Islet precursor cell (in vitro differentiated cells): ENCODE measurements at regions not wholly inside any gene's neighbourhood (a gene's known extent, or its start where the extent isn't known, plus 50 kb on each side); places are given as distances from the start of the nearest gene placed in this dataset.
"Not testable (repeated sequence)": the region's sequence is repeated elsewhere in the genome, so short reads cannot be mapped to it uniquely, and the experiment has no call there.

ENCODE experiments used
- DNase-seq: peaks from one replicate; pipeline ENCODE4 v3.0.0-alpha.2; 2018

DNA sequence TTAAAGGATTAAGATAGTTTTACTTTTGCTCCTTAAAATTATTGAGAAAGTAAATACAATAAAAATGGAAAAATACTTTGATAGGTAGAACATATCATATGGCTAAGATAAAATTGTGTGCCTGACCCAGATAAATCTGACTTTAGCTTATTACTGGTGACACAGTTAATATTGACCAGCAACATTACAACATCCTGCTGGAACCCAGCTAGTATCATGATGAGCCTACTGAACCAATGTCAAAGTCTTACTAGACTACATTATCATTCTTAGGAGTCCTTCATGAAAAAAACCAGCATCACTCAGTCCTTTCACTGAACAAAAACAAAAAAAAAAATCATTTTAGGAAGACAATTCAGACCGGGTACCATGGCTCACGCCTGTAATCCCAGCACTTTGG lies 164.8 kb upstream of the CDK1 start:
- DNase-seq: no peak

DNA sequence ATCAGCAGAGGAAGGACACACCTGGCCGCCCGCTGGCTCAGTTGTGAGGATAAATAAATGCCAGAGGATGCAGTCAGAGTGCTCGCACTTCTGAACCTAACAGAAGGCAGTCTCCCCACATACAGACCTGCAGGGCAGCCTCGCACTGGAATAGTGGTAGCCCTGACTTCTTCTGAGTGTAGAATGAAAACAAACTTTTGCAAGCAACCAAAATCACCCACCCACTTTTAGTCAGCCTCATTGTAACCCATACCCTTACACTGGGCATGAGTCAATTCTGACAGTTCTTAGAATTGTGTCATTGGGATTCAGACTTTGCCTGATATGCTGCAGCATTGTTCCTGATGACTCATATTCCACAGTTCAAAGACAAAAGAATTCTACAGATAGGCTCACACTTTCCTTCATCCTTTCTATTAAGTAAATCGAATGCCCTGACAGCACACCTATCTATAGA lies 167.0 kb upstream of the CDK1 start:
- peak; percentile 57 for DNase-seq

DNA sequence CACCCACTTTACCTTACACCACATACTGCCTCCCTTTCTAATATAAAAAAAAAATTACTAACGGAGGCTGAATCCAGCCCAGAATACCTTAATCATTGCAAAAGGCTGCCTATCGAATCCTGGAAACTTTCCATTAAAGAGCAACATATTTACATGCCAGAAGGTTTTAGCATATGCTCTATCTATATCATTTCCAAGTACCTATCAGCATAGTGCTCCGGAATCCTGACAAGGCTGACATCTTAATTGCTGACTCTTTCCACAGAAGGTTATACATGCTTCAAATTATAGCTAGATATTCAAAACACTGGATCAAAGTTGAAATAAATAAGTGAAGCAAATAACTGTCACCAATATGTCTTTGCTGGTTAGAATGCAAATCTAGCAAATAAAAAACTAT lies 170.9 kb upstream of the CDK1 start:
- no peak for DNase-seq

DNA sequence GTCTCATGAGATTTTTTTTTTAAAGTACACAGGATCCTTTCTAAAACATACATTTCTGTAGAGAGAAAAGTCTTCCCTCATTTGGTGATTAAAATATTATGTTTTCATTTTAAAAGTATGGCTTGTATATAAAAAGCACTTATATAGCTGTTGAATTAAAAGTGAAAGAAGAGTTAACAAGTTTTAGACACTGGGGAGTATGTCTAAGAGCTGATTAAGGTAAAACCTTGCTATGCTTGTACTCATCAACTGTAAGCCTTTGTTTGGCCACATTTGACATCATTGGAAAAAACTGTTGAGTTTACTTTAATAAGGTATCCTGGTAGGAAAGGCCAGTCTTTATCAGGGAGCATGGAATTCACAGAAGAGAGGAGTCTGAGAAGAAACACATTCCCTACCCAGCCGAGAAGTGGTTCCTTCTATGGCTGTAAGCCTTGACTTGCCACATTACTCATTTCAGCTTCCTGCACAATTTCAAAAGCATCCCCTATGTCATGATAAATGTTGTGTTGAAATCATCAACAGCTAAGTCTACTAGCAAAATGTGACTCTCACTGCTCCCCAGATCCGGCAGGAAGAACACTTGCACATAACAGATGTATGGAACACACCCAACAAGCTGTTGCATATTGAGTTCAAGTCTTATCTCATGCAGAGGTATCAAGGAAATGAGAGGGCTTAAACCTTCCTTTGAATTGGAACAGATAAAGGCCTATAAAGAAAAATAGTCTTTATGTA lies 171.8 kb upstream of the CDK1 start:
- DNase-seq: no peak

DNA sequence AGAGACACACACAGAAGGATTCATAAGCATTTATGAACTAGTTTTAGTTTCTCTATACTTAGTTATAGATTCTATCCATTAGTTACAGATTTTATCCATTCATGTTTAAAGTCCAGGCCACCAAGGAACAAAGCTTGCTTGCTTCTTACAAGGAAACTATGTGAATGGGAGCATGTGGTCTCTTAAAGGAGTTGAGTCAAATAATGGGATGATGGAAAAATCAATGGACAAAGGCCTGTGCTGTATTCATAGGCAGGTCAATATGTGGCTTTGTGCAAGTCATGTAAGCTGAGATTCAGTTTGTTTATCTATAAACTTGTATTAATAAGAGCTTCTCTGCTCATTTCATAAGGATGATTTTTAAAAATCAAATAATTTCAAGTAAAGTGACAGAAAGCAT lies 172.8 kb upstream of the CDK1 start:
- no peak for DNase-seq

DNA sequence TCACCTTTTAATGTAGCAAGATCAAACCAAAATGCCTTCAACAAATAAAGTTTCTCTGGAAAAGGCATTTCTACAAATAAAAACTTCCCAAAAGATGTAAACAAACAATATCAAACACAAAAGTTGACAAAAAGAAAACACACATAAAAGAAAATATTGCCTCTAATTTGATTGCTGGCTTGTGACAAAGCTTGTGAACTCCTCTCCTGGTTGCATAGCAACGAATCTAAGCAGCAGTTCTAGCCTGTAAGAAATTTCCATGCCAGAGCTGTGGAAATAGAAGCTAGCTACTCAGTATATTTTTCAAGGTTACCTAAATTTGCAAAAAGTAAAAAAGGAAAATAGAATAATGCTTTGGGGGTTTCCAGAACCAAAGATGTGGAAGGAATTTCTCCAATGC lies 173.9 kb upstream of the CDK1 start:
- DNase-seq: no peak

DNA sequence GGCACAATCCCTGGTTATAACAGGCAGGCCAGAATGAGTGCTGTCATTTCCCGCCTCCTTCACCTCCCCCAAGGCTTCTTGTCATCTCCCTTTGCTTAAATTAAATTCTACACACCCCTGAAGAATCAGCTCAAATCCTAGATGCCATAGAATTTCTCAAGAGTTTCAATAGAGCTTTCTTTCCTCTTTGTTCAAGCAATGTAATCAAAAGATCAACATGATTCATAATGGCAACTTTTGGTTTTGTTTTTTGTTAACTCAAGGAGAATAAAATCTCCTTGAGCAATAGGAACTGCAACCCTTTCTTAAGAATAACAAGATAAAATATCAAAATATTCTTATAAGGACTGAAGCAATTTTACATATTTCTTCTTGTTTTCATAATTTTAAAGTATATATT lies 180.8 kb upstream of the CDK1 start:
- DNase-seq: no peak

DNA sequence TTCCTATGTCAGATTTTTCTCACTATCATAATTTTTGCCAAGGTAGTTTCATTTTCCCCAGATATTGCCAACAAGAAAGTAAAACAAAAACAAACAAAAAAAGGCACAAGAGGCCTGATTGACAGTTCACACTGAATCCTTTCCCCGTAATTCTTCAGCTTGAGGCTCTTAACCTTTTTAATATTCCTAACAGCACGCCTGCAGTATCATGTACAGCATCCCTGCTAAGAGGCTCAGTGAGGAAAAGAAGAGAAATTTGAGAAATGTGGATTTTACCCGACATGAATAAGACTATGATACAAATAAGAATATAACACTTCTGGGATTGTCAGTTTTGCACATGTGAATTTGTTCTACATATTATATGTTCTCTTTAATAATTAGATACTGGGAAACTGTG lies 182.4 kb upstream of the CDK1 start:
- no peak for DNase-seq

DNA sequence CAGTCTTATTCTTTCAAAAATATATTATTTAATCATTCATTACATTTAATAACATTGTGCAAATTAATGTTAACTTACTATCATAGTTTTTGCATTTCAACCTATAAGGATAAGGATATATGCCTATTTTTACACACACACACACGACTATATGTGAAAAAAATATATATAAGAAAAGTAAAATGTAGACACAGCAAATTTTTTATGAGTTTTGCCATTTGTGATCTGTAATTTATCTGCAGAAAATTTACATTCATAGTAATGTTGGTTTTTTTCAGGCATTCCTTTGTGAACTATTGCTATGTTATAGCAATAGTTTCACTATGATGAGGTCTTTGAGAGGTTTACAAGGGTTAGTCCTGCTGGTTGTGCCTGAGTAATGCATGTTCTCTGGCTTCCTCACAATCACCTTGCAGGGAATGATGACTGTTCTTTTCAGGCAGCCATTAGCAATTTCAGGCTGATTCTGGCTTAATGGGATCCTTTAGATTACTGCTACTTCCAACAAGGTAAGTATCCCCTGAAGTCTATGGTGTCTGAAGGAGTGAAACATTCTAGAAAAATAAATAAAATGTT lies 183.7 kb upstream of the CDK1 start:
- no peak for DNase-seq

DNA sequence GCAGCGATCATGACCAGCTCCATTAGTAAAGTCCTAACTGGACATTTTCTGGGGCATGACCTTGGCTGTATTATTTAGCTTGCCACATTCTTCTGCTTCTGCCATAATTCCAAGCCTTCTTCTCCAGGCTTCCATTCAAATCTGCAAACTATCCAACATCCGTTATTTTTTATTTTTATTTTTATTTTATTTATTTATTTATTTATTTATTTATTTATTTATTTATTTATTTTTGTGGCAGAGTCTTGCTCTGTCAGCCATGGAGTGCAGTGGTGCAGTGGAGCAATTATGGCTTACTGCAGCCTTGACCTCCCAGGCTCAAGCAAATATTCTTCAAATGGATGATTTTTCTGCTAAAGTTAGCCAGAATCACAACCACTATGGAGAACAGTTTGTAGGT lies 187.2 kb upstream of the CDK1 start:
- DNase-seq: no peak

DNA sequence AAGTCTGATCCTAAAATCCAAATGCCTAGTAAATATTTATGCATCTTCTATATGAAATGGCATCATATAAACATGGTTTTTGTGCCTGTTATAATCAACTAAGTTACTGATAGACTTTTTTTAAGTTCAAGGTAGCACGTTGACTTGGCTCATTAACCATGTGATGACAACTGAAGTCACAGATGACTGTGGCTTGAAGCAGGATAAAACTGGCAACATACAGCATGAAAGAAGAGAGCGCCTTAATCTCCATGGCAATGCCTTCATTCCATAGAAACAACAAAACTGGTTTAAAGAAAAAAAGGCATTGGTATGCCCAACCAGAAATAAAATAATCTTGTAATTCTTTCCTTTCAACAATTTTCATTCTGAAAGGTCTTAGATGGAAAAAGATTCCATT lies 188.9 kb upstream of the CDK1 start:
- no peak for DNase-seq

DNA sequence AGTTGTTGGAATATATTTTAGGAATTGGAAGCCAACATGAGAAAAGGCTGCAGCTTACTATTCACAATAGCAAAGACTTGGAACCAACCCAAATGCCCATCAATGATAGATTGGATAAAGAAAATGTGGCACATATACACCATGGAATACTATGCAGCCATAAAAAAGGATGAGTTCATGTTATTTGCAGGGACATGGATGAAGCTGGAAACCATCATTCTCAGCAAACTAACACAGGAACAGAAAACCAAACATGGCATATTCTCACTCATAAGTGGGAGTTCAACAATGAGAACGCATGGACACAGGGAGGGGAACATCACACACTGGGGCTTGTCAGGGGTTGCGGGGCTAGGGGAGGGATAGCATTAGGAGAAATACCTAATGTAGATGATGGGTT lies 192.1 kb upstream of the ANK3 start:
- not testable (repeated sequence) for DNase-seq

DNA sequence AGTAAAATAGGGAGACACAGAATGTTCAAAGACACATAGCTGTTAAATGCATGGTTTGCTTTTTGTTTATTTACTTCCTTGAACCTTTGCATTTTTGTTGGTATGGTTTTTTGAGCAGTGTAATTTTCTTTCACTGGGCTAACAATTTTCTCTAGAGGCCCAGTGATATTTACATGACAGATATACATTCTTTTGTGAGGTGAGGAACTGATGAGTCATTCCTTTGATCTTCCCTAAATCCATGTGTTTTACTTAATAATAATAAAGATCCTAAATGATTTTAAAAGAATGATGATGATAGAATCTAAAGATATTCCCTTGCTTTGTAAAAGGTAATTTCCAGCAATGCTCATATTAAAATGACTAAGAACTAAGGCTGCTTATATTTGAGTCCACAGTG lies 188.5 kb upstream of the ANK3 start:
- DNase-seq: no peak

DNA sequence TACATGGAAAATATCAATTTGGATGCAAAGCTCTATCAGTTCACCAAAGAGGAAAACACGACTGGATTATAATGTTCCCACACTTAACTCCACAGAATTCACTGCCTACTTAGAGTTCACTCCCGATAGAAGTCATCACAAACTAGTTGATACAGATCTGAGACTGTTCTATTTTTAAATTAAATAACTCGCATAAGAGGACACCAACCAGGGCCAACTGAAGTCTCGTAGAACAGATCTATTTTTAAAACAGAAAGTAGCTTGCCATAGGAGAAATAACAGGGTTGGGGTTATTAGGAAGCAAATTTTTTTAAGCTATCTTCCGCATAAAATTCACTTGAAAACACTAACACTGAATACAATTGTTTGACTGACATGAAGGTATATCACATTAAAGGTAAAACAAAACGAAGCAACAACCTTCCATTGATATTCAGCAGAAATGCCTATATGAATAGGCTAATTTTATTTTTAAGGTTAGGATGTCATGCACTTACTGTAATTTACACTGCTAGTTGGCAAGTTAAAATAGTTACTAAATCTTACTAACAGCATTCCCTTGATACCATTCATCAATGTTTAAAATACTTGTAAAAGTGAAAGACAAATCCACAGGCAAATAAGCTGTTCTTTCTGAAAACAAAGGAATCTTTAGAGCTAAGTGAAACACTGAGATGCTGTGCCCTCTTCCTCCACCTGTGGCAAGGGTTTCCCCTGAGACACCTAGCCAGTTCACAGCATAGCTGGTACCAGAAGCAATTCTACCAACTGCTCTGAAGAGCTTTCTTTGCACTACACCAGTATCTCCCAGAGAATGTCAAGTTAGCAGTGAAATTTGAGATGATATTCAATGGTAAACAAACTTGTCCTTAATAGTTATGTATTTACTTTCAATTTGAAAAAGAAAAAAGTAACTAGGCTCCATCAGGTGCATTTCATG lies 186.7 kb upstream of the ANK3 start:
- no peak for DNase-seq

DNA sequence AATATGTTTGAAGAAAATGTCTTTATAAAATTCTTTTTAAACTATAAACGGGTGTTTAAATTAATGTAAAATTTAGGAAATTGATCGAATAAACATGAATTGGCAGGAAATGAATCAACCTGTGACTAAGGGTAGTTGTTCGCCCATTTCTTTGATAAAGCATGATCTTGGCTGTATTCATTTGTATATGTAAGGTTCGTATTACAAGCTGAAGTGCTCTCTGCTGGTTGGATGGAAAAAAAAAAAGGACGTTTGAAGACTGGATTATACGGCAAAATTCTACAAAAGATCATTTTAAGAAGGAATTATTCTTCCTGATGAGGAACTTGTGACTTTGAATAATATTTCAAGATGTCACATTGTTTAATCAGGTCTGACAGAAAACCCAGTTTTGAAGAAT lies 185.4 kb upstream of the ANK3 start:
- DNase-seq: no peak

DNA sequence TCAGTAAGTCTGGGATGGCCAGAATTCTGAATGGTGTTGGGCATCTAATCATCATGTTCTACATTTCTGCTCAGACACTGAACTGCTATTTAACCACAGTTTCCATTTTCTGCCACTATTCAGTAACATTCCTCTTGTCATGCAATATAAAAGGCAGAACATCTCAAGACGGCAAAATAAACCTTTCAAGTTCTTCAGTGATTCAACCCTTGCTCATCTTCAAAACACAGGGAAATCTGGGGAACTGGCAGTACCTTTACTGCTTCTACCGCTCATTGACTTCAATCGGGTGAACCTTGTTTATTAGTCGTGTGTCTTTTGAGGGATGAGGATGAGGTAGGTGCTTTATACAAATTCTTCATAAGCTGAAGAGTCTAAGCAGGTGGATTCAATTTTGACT lies 184.7 kb upstream of the ANK3 start:
- no peak for DNase-seq

DNA sequence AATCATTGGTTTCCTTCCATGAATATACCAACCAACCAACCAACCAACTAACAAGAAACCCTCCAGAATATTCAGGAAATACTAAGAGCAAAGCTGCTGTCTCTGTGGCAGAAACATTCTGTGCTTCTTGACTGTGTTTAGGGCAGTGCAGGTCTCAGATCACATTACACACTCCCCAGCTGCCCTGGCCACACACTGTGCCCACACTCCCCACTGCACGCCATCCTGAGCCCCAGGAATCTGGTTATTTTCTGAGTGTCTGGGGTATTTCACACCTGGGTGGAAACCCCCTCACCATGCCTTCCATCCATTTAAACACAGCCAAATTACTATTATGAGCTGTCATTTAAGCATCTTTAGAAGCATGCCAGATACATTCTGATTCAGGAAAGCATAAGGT lies 183.7 kb upstream of the ANK3 start:
- DNase-seq: no peak

DNA sequence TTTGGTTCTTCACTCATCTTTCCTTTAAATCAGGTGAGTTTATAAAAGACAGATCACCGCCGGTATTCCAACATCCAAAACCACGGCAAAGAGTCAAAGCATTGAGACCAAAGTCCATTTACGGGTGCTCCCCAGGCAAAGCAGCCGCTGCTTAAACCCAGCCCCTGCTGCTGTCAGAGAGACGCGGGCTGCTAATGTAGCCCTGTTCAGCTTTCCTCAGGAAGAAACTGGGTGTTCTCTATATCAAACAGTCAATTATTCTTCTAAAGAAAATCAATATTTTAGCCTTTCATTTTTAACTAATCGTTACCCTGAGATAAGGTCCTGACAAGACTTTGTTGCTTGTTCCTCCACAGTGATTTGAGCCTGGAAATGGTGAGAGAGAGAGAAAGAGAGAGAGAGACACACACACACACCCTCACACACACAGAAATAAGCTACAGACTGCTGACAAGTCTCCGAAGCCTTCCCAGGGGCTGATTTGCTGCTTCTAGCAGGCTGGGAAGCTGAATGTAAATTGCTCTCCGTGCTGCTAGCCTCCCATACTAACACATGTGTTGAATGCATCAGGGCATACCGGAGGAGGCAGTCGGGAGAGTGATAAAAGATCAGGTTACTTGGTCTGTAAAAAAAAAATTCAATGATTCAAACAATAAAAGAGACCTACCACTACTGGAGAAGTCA lies 183.0 kb upstream of the ANK3 start:
- peak; percentile 80 for DNase-seq

DNA sequence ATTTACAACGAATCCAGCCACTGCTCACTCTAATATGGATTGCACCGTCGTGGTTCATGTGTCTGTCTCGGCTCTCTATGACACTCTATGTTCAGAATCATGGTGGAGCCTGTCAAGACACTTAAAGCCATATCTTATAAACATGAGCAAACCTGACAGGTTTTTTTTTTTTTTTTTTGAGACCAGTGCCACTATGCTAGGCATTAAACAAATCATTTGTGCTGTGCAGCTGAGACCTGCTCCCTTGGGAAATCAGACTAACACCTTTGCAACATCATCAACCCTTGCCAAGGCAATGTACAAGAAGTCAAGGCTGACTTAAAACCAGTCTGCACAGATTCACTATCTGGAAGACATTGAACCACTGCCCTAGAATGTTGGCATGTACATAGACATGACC lies 181.2 kb upstream of the ANK3 start:
- no peak for DNase-seq

DNA sequence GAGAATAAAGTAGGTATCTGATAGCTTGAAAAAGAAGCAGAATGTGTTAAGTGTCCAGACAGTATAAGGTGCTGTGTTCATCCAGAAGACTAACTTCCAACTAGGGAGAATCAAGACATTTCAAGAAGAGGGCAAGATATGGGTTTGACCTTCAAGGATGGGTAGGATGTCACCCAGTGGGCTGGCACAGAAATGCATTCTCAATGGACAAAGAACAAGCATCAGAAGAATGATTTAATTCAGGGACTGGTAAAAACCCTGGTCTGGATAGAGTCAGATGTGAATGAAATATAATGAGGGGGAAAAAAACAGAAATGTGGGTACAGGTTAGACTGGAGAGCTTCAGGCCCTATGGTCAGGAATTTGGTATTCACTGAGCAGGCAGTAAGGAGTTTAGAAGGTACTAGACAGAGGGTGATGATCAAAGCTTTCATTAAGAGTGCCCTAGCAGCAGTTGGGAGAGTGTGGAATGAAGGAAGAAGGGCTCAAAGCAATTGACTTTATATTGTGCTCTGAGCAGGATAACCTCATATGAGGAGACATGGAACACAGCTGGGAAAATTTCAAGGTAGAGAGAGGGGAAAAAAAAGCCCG lies 180.7 kb upstream of the ANK3 start:
- DNase-seq: no peak

DNA sequence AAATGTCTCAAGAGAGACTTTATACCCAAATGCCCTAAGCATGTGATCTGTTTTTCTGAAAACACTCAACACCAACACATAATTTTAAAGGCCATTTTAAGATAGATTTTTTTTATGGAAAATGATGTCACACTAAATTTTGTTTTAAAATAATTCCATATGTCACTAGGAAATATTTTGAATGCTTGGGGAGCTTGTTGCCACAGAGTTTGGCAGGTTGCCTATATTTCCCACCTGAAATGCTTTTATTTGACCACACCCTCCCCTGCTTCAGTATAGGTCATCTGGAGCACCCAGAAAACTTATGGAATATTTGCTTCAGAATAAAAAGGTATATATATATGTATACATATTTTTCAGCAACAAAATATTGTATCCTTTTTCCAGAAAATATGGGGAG lies 180.0 kb upstream of the ANK3 start:
- DNase-seq: no peak

DNA sequence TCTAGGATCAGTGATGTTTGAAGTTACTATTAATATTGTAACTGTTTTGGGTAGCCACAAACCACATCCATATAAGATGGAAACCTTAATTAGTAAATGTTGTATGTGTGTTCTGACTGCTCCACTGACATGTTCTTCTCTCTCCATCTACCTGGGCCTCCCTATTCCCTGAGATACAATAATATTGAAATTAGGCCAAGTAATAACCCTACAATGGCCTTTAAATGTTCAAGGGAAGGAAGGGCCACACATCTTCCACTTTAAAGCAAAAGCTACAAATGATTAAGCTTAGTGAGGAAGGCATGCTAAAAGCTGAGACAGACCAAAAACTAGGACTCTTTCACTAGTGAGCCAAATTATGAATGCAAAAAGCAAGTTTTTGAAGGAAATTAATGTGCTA lies 176.4 kb upstream of the ANK3 start:
- DNase-seq: no peak

DNA sequence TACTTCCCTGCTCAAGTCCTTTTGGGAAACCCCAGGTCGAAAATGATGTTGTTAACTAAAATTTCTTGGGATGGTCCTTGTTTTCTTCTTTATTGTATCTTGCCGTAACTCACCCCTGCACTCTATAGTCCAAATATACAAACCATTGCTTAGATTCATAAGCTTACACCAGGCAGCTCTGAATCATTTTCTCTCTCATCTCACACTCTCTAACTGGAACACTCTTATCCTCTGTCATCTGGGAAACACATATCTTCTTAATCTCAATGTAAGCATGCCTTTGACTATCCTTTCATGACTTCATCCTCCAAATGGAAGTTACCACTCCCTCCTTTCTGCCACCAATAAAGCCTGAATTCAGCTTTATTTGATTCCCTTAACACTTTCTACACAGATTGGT lies 175.8 kb upstream of the ANK3 start:
- DNase-seq: no peak
